Glomerular endothelial cell (primary cell): ENCODE measurements at regions not wholly inside any gene's neighbourhood (a gene's known extent, or its start where the extent isn't known, plus 50 kb on each side); places are given as distances from the start of the nearest gene placed in this dataset.
"Not testable (repeated sequence)": the region's sequence is repeated elsewhere in the genome, so short reads cannot be mapped to it uniquely, and the experiment has no call there.

ENCODE experiments used
- DNase-seq: peaks from one replicate; pipeline ENCODE4 v3.0.0-alpha.2; 2011; ENCODE audit warnings: low read depth, low spot score; ENCODE audit errors: extremely low read depth

DNA sequence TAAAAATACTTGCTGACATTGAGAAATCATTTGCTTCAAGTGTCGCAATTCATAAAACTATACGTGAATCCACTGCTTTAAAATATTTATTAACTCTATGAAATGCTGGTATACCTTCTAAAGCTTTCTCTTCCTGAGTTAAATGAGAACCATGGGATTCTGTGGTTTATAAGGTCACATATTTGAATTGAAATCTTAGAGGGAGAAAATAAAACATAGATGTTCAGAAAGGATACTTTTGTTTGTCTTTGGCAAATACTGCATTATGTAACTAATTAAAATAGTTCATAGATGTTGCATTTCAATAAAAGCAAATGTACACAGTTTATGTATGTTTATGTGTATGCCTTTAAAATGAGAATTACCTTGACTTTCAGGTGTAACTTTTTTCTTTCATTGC is 250.1 kb downstream of the FAM170A start:
- DNase-seq, result no peak

DNA sequence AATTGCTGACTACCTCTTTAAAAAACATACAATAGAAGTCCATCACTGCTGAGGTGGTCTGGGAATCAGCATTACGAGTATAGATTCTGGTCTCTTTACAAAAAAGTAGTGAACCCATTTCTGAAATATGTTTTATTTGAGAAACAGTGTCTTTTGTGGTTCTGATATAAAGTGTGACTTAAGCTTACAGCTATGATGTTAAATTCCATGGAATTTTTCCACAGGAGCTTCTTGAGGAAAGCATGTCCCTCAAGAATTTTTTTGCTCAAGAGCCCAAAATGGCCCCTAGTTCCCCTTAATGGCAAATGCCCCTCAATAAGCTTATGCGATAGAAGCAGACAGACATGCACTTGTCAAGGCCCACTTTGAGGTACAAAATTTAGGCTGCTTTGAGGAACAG is 265.7 kb downstream of the FAM170A start:
- DNase-seq, result no peak

DNA sequence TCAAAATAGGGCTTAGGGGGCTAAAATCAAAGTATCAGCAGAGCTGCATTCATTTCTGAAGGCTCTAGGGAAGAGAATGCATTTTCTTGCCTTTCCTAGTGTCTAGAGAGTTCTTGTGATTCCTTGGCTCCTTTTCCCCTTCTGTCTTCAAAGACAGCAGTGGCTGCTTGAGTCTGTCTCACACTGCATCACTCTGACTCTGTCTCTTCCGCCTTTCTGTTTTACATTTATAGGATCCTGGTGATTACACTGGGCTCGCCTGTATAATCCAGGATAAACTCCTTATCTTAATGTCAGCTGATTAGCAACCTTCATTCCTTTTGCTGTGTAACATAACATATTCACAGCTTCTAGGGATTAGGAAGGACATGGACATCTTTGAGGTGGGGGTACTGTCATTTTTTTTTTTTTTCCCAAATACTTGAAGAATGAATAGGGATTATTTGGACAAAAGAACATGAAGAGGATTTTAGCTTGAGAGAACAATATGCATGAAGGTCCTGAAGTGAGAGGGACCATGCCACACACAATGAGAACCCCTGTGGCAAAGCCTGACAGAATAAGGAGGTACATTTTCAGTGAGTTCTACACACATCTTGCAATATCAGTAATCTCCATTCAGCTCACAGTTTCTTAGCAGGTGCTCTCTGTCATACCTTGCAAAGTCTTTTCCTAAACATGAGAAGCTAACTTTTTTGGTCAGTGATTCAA is 267.6 kb downstream of the FAM170A start:
- no peak for DNase-seq

GRCh38 chr5:119897537-119898370 is 268.4 kb downstream of the FAM170A start:
- DNase-seq, result no peak

DNA sequence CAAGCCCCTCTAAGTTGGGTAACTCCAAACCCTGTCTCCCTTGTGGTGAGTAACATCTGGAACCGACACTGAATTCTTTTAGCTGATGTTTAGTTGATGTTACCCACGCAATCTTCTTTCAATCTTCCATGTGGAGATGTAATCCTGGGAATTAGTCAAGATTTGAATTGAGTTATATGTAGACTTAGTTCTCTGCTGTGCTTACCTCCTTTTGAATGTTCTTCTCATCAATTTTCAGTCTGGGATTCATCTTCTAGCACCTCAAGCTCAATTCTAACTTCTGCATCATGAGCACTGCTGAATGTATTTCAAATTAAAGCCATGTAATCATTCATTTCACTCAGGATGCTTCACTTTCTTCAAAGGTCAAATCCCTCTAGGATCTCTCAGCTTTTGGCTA is 270.6 kb downstream of the FAM170A start:
- DNase-seq, result no peak

DNA sequence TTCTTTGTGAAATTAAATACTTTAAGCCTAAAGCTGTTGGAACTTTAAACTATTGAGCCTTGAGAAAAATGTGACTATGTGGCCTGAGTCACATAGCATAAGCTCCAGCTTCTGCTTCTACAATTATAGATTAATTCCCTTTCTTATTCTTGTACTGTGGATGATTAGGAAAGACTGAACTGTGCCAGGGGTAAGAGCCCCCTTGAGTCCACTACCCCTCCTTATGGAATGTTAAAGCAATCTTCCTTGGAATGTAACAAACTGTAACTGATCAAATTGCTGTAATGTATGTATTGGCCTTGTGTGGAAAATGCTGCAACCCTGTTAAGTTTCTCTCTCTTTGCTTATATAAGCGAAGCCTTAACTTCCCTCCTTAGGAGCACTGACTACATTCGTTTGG is 273.2 kb downstream of the FAM170A start:
- no peak for DNase-seq

DNA sequence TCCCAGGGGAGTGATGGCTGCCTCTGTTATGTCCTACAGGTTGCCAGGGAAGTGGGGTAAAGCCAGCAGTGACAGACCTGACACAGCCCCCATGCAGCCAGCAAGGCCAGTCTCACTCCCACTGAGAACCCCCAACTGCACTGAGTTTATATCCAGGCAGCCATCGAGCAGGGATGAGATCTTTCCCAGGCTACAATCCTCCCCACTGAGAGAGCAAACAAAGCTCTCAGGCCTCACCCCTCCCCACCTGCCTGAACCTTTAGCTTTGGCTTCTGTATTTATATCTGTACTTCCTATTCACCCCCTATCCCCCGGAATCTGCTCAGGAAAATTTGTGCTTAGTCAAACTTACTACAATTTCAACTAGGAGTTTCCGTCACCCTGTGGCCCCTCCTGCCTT is 284.1 kb downstream of the FAM170A start:
- no peak for DNase-seq

DNA sequence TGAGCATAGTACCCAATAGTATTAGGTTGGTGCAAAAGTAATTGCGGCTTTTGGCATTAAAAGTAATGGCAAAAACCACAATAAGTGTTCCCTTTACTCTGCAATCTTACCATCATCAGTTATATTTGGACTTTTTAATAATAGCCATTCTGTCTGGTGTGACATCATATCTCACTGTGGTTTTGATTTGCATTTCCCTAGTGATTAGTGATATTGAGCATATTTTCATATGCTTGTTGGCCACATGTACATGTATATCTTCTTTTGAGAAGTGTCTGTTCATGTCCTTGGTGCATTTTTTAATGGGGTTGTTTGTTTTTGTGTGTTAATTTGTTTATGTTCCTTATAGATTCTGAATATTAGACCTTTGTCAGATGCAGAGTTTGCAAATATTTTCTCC is 289.9 kb downstream of the FAM170A start:
- no peak for DNase-seq

DNA sequence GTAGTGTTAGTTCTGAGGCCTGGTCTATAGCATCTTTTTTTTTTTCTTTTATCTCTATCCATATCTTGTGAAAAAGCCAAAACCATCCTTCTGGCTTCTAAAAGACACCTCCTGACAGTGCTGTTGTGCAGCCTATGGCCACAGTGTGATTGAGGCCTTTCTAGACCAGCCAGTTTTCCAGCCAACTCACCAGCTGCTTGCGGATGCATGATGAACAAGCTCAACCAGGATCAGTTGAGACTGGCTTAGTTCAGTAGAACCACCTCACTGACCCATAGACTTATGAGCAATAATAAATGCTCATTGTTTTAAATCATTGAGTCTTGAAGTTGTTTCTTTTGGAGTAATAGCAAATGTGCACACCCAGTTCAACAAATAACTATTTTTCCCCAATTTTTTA is 296.9 kb downstream of the FAM170A start:
- DNase-seq, result no peak

GRCh38 chr5:119928974-119929373 is 299.6 kb downstream of the FAM170A start:
- DNase-seq, result no peak

DNA sequence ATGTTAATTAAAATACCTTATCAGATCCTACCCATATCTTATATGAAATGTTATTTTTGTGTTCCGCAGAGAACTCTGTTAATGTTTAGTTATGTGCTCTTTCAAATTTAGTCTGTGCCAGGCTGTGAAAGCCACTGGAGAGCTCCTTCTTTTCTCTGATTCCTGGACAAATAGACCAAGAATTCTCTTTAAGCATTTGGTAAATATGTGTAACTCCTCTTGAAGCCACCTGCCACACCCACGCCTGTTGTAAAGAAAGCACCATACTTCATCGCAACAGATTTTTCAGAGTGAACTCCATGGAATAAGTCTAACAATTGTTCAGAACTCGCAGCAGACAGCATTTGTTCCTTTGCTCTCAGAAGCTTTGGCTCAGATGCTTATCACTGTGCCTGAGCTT is 301.1 kb downstream of the FAM170A start:
- DNase-seq, result no peak

GRCh38 chr5:119943148-119943547 is 313.8 kb downstream of the FAM170A start:
- no peak for DNase-seq

GRCh38 chr5:119945691-119946090 is 316.3 kb downstream of the FAM170A start:
- no peak for DNase-seq

GRCh38 chr5:119948162-119948561 is 318.8 kb downstream of the FAM170A start:
- DNase-seq, result no peak

- DNase-seq, result no peak
Observed at GRCh38 chr5:119949426-119949999, 320.2 kb downstream of the FAM170A start.

GRCh38 chr5:119951330-119951934 is 322.1 kb downstream of the FAM170A start:
- DNase-seq, result no peak

DNA sequence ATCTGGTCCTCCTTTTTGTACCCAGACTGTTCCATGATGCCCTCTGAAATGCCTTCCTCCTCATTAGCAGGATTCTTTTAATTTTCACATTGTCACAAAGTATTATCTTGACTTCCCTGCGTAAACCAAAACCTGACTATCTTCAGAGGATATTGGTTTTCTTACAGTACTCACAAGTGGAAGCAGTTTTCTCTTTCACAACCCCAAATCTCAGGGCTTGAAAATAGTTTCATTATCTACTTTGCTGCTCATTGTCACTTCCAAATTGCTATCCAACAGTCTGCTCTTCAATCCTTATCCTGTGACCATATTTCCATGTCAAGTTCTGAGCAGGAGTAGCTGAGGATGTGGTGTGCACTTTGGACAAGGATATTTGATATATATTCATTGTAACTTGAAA is 324.1 kb downstream of the FAM170A start:
- no peak for DNase-seq

DNA sequence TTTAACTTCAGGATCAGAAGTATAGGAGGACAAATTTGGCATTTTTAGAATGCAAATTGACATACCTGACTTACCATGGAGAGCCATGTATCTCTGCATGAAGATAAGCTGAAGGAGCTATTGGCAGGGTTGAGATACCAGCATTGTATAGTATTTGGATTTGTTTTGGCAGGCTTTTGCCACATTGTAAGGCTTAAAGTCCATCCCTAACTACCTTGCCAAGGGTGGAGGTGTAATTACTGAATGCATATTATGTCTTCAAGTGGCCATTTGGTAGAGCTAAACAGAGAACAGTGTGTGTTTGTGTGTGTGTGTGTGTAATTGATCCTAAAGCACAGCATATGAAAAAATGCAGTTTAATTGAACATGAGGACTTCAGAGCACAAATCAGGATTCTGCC is 324.7 kb downstream of the FAM170A start:
- DNase-seq, result no peak

GRCh38 chr5:119961993-119962392 is 332.6 kb downstream of the FAM170A start:
- DNase-seq, result no peak

- DNase-seq, result no peak
Observed at GRCh38 chr5:119966028-119966427, 336.7 kb downstream of the FAM170A start.

GRCh38 chr5:119968690-119969089 is 339.3 kb downstream of the FAM170A start:
- no peak for DNase-seq

GRCh38 chr5:119987077-119987476 is 357.7 kb downstream of the FAM170A start:
- DNase-seq, result not testable (repeated sequence)
